ENCODE measurements at regions not wholly inside any gene's neighbourhood (a gene's known extent, or its start where the extent isn't known, plus 50 kb on each side); places are given as distances from the start of the nearest gene placed in this dataset.

GRCh38 chr4:177091515-177091914 is 218.2 kb upstream of the NEIL3 start:
- Mint-ChIP-seq H3K27me3 (ENCODE audit: unreplicated experiment) (no peaks in the 10 kb centered on the region), H3K27ac (ENCODE audit: unreplicated experiment) (no peak overlapping the region), H3K4me1 (ENCODE audit: low read depth, unreplicated experiment) (no peaks in the 10 kb centered on the region), H3K4me3 (ENCODE audit: unreplicated experiment) (no peak overlapping the region), H3K36me3 (ENCODE audit: unreplicated experiment) (no peaks in the 10 kb centered on the region), H3K9me3 (ENCODE audit: unreplicated experiment) (no peaks in the 10 kb centered on the region)
- TF ChIP-seq CTCF (IDR thresholded peaks at IDR 0.05; ENCODE audit: partially characterized antibody, unreplicated experiment) = no peak
- no peak for DNase-seq

GRCh38 chr4:177092807-177093206 is 216.9 kb upstream of the NEIL3 start:
- H3K9me3 Mint-ChIP-seq (ENCODE audit: unreplicated experiment) = no peaks in the 10 kb centered on the region
- no peak overlapping the region for H3K4me3 Mint-ChIP-seq (ENCODE audit: unreplicated experiment)

GRCh38 chr4:177093964-177094363 is 215.7 kb upstream of the NEIL3 start:
- TF ChIP-seq CTCF (IDR thresholded peaks at IDR 0.05; ENCODE audit: partially characterized antibody, unreplicated experiment) = no peak
- no peaks in the 10 kb centered on the region for H3K36me3 Mint-ChIP-seq (ENCODE audit: unreplicated experiment)

More at GRCh38 chr4:177092807-177093206, 216.9 kb upstream of the NEIL3 start:
- H3K4me1 Mint-ChIP-seq (ENCODE audit: low read depth, unreplicated experiment) = no peaks in the 10 kb centered on the region
- no peak overlapping the region for H3K27ac Mint-ChIP-seq (ENCODE audit: unreplicated experiment)
- DNase-seq = no peak
- TF ChIP-seq CTCF (IDR thresholded peaks at IDR 0.05; ENCODE audit: partially characterized antibody, unreplicated experiment) = no peak
- H3K27me3 Mint-ChIP-seq (ENCODE audit: unreplicated experiment) = no peaks in the 10 kb centered on the region
- H3K36me3 Mint-ChIP-seq (ENCODE audit: unreplicated experiment) = no peaks in the 10 kb centered on the region

DNA sequence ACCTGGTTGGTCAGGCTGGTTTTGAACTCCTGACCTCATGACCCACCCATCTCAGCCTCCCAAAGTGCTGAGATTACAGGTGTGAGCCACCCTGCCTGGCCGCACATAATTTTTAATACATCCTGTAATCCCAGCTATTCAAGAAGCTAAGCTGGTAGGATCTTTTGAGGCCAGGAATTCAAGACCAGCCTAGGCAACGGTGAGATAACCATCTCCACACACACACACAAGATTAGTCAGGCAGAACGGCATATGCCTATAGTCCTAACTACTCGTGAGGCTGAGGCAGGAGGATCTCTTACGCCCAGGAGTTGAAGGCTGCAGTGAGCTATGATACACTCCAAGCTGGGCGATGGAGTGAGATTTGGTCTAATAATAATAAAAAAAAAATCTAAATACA is 212.4 kb upstream of the NEIL3 start:
- Mint-ChIP-seq H3K36me3 (ENCODE audit: unreplicated experiment) (no peaks in the 10 kb centered on the region), H3K4me1 (ENCODE audit: low read depth, unreplicated experiment) (no peaks in the 10 kb centered on the region), H3K4me3 (ENCODE audit: unreplicated experiment) (no peak overlapping the region), H3K27me3 (ENCODE audit: unreplicated experiment) (no peaks in the 10 kb centered on the region), H3K9me3 (ENCODE audit: unreplicated experiment) (no peaks in the 10 kb centered on the region), H3K27ac (ENCODE audit: unreplicated experiment) (no peak overlapping the region)
- no peak for TF ChIP-seq CTCF (IDR thresholded peaks at IDR 0.05; ENCODE audit: partially characterized antibody, unreplicated experiment)
- no peak for DNase-seq

More at GRCh38 chr4:177093964-177094363, 215.7 kb upstream of the NEIL3 start:
- no peak for DNase-seq
- Mint-ChIP-seq H3K4me1 (ENCODE audit: low read depth, unreplicated experiment) (no peaks in the 10 kb centered on the region), H3K27me3 (ENCODE audit: unreplicated experiment) (no peaks in the 10 kb centered on the region), H3K27ac (ENCODE audit: unreplicated experiment) (no peak overlapping the region), H3K9me3 (ENCODE audit: unreplicated experiment) (no peaks in the 10 kb centered on the region), H3K4me3 (ENCODE audit: unreplicated experiment) (no peak overlapping the region)

DNA sequence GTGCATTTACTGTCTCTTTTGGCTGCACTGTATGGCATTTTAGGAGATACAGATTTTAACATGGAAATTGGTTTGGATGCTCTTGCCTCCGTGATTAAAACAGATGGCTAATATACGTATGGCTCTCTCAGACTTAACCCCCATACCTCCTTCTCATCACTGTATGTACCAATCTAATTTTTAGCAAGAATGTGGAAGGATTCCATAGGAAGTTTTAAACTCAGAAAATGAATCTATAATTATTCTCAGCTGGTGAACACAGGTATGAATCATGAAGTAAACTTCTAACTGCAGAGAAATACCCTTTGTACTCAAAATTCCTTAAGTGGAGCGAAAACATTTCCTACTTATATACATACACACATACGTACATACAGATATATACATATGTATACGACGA is 210.5 kb upstream of the NEIL3 start:
- no peaks in the 10 kb centered on the region for H3K9me3 Mint-ChIP-seq (ENCODE audit: unreplicated experiment)
- H3K27me3 Mint-ChIP-seq (ENCODE audit: unreplicated experiment) = no peaks in the 10 kb centered on the region
- no peak overlapping the region for H3K27ac Mint-ChIP-seq (ENCODE audit: unreplicated experiment)
- no peak overlapping the region for H3K4me3 Mint-ChIP-seq (ENCODE audit: unreplicated experiment)
- no peak for TF ChIP-seq CTCF (IDR thresholded peaks at IDR 0.05; ENCODE audit: partially characterized antibody, unreplicated experiment)
- H3K4me1 Mint-ChIP-seq (ENCODE audit: low read depth, unreplicated experiment) = no peaks in the 10 kb centered on the region
- no peaks in the 10 kb centered on the region for H3K36me3 Mint-ChIP-seq (ENCODE audit: unreplicated experiment)
- no peak for DNase-seq
